Peyer's patch (tissue), 4 donors: ENCODE measurements at regions not wholly inside any gene's neighbourhood (a gene's known extent, or its start where the extent isn't known, plus 50 kb on each side); places are given as distances from the start of the nearest gene placed in this dataset.

ENCODE experiments used
- DNase-seq, 3 donors: peaks; one replicate each; pipeline ENCODE4 v3.0.0-alpha.2; 2017 to 2019
- H3K27ac ChIP-seq, 4 donors: fragments of 200-600 bp; sonication (generic); one replicate each; pipeline ENCODE4 v1.5.1; 2016 to 2019
- H3K27me3 ChIP-seq, 2 donors: fragments of 200-600 bp; sonication (generic); one replicate each; pipeline ENCODE4 v1.5.1; 2019
- H3K36me3 ChIP-seq, 3 donors: fragments of 200-600 bp; sonication (generic); one replicate each; pipeline ENCODE4 v1.5.1; 2016 to 2019
- H3K4me1 ChIP-seq, 4 donors: fragments of 200-600 bp; sonication (generic); one replicate each; pipeline ENCODE4 v1.5.1; 2016 to 2019
- H3K4me3 ChIP-seq, 4 donors: fragments of 200-600 bp; sonication (generic); 1 replicate in 3 of 4; 2 replicates in 1 of 4; pipeline ENCODE4 v1.5.1; 2016 to 2019; ENCODE audit warnings: mild to moderate bottlenecking in 1 of 4
- H3K9me3 ChIP-seq, 4 donors: fragments of 200-600 bp; sonication (generic); one replicate each; pipeline ENCODE4 v1.5.1; 2016 to 2019; ENCODE audit warnings: mild to moderate bottlenecking in 1 of 4
- CTCF ChIP-seq, 6 experiments: fragments of 450-650 bp in 4 of 6; fragments of 200-600 bp in 2 of 6; sonication (generic) in 1 of 6; IDR thresholded peaks; one replicate each; pipeline ENCODE4 v1.5.1; 2017 to 2019; ENCODE audit warnings: antibody characterized with exemption in 6 of 6, mild to moderate bottlenecking in 3 of 6, moderate library complexity in 1 of 6
- POLR2A ChIP-seq, 2 donors: fragments of 450-650 bp; IDR thresholded peaks; one replicate each; pipeline ENCODE4 v1.5.1; 2017; ENCODE audit warnings: antibody characterized with exemption in 2 of 2, mild to moderate bottlenecking in 2 of 2, moderate library complexity in 2 of 2

- no peaks in the 10 kb centered on the region for H3K27me3 ChIP-seq
- no peak for TF ChIP-seq CTCF (IDR thresholded peaks at IDR 0.05)
- TF ChIP-seq POLR2A (IDR thresholded peaks at IDR 0.05) = no peak
- peaks cover 0 to 27% (median 0%) of the 10 kb centered on the region in 4 donors for H3K4me1 ChIP-seq
- H3K9me3 ChIP-seq = no peaks in the 10 kb centered on the region
- peak overlapping the region in 2 of 4 donors; percentile 16 to 22 for H3K27ac ChIP-seq
- H3K36me3 ChIP-seq = no peaks in the 10 kb centered on the region
- DNase-seq = no peak
- no peak overlapping the region for H3K4me3 ChIP-seq
Measured at GRCh38 chr2:226655871-226656270, 143.7 kb downstream of the IRS1 start.

- H3K36me3 ChIP-seq = no peaks in the 10 kb centered on the region
- TF ChIP-seq POLR2A (IDR thresholded peaks at IDR 0.05) (no peak), CTCF (IDR thresholded peaks at IDR 0.05) (no peak)
- H3K27me3 ChIP-seq = no peaks in the 10 kb centered on the region
- no peak overlapping the region for H3K4me3 ChIP-seq
- no peak overlapping the region for H3K27ac ChIP-seq
- DNase-seq = no peak
- peaks cover 0 to 32% (median 1%) of the 10 kb centered on the region in 4 donors for H3K4me1 ChIP-seq
- peaks cover 0 to 3% (median 0%) of the 10 kb centered on the region in 4 donors for H3K9me3 ChIP-seq
Measured at GRCh38 chr2:226652983-226653765, 146.4 kb downstream of the IRS1 start.

- TF ChIP-seq CTCF (IDR thresholded peaks at IDR 0.05) = no peak
- no peak for TF ChIP-seq POLR2A (IDR thresholded peaks at IDR 0.05)
- DNase-seq = no peak
- H3K9me3 ChIP-seq = peaks cover 0 to 3% (median 0%) of the 10 kb centered on the region in 4 donors
- no peak overlapping the region for H3K27ac ChIP-seq
- H3K36me3 ChIP-seq = no peaks in the 10 kb centered on the region
- H3K27me3 ChIP-seq = no peaks in the 10 kb centered on the region
- H3K4me3 ChIP-seq = no peak overlapping the region
- peaks cover 0 to 32% (median 1%) of the 10 kb centered on the region in 4 donors for H3K4me1 ChIP-seq
Measured at GRCh38 chr2:226652369-226652768, 147.3 kb downstream of the IRS1 start.

- H3K36me3 ChIP-seq = no peaks in the 10 kb centered on the region
Measured at GRCh38 chr2:226649871-226650660, 149.6 kb downstream of the IRS1 start.

More at GRCh38 chr2:226649871-226650660, 149.6 kb downstream of the IRS1 start:
- DNase-seq = peak; percentile 32 to 89 (median 69)
- Histone ChIP-seq H3K27me3 (no peaks in the 10 kb centered on the region), H3K9me3 (peaks cover 0 to 3% (median 0%) of the 10 kb centered on the region in 4 donors), H3K27ac (peak overlapping the region; percentile 1 to 81 (median 64)), H3K4me3 (no peak overlapping the region), H3K4me1 (peaks cover 0 to 18% (median 1%) of the 10 kb centered on the region in 4 donors)
- TF ChIP-seq CTCF (IDR thresholded peaks at IDR 0.05) (peak in 1 of 6 experiments; percentile 6), POLR2A (IDR thresholded peaks at IDR 0.05) (no peak)
